ENCODE measurements at regions not wholly inside any gene's neighbourhood (a gene's known extent, or its start where the extent isn't known, plus 50 kb on each side); places are given as distances from the start of the nearest gene placed in this dataset.

GRCh38 chr2:172340394-172340793, 87.0 kb upstream of the ITGA6 start:
- Histone ChIP-seq H3K36me3 (ENCODE audit: low read depth) (no peaks in the 10 kb centered on the region), H4K20me1 (ENCODE audit: insufficient read depth) (no peaks in the 10 kb centered on the region), H3K4me2 (ENCODE audit: unreplicated experiment) (peak overlapping the region; percentile 64), H3K27ac (no peak overlapping the region), H2AFZ (peak overlapping the region; percentile 75), H3K9ac (no peak overlapping the region), H3K9me3 (ENCODE audit: low read depth) (no peaks in the 10 kb centered on the region), H3F3A (ENCODE audit: insufficient read depth) (no peaks in the 10 kb centered on the region), H3K4me1 (ENCODE audit: insufficient read depth) (peaks cover 19% of the 10 kb centered on the region; the same call in 1 of the 2 replicates), H3K9me2 (ENCODE audit: insufficient read depth) (no peaks in the 10 kb centered on the region), H3K4me3 (peak overlapping the region; percentile 26), H3K27me3 (replicated peaks; ENCODE audit: insufficient read depth) (no peaks in the 10 kb centered on the region), H3K79me2 (ENCODE audit: insufficient read depth) (no peaks in the 10 kb centered on the region)
- no peak for TF ChIP-seq EZH2 (IDR thresholded peaks at IDR 0.05; ENCODE audit: insufficient read depth, poor library complexity, severe bottlenecking)
- TF ChIP-seq EZH2phosphoT487 (IDR thresholded peaks at IDR 0.05; ENCODE audit: insufficient read depth, low read depth): no peak
- no peak for DNase-seq
- in situ Hi-C loops (cut with MboI): no loop called here
- 83 to 88% methylated on average over 4 of the region's 4 CpGs for WGBS, 2 experiments (ENCODE audit: low coverage in 1 of 2, low lambda C conversion rate in 2 of 2, missing lambda C conversion rate in 2 of 2)

GRCh38 chr2:172342078-172342477, 85.3 kb upstream of the ITGA6 start:
- DNase-seq: no peak
- TF ChIP-seq EZH2phosphoT487 (IDR thresholded peaks at IDR 0.05; ENCODE audit: insufficient read depth, low read depth) (no peak), EZH2 (IDR thresholded peaks at IDR 0.05; ENCODE audit: insufficient read depth, poor library complexity, severe bottlenecking) (no peak)
- Histone ChIP-seq H4K20me1 (ENCODE audit: insufficient read depth) (no peaks in the 10 kb centered on the region), H3K4me1 (ENCODE audit: insufficient read depth) (peaks cover 14% of the 10 kb centered on the region; the same call in 1 of the 2 replicates), H3K9ac (no peak overlapping the region), H3K27ac (no peak overlapping the region), H3K27me3 (replicated peaks; ENCODE audit: insufficient read depth) (no peaks in the 10 kb centered on the region), H3K9me3 (ENCODE audit: low read depth) (no peaks in the 10 kb centered on the region), H3K79me2 (ENCODE audit: insufficient read depth) (no peaks in the 10 kb centered on the region), H3F3A (ENCODE audit: insufficient read depth) (peaks cover 8% of the 10 kb centered on the region), H3K4me3 (no peak overlapping the region), H3K4me2 (ENCODE audit: unreplicated experiment) (no peak overlapping the region), H2AFZ (no peak overlapping the region), H3K36me3 (ENCODE audit: low read depth) (no peaks in the 10 kb centered on the region), H3K9me2 (ENCODE audit: insufficient read depth) (no peaks in the 10 kb centered on the region)
- 40 to 49% methylated on average over 3 of the region's 3 CpGs for WGBS, 2 experiments (ENCODE audit: low coverage in 1 of 2, low lambda C conversion rate in 2 of 2, missing lambda C conversion rate in 2 of 2)
- in situ Hi-C loops (cut with MboI): no loop called here

- WGBS, 2 experiments (ENCODE audit: low coverage in 1 of 2, low lambda C conversion rate in 2 of 2, missing lambda C conversion rate in 2 of 2): 57 to 62% methylated on average over 3 of the region's 3 CpGs
- in situ Hi-C loops (cut with MboI): no loop called here
Observed at GRCh38 chr2:172342611-172343010, 84.8 kb upstream of the ITGA6 start.

GRCh38 chr2:172344159-172344558, 83.2 kb upstream of the ITGA6 start:
- H3K9ac ChIP-seq: no peak overlapping the region
- no peaks in the 10 kb centered on the region for H3K36me3 ChIP-seq (ENCODE audit: low read depth)
- WGBS, 2 experiments (ENCODE audit: low coverage in 1 of 2, low lambda C conversion rate in 2 of 2, missing lambda C conversion rate in 2 of 2): 29 to 46% methylated on average over 2 of the region's 2 CpGs
- H3F3A ChIP-seq (ENCODE audit: insufficient read depth): peaks cover 8% of the 10 kb centered on the region
- no peaks in the 10 kb centered on the region for H3K9me3 ChIP-seq (ENCODE audit: low read depth)
- no peak for TF ChIP-seq EZH2 (IDR thresholded peaks at IDR 0.05; ENCODE audit: insufficient read depth, poor library complexity, severe bottlenecking)
- TF ChIP-seq EZH2phosphoT487 (IDR thresholded peaks at IDR 0.05; ENCODE audit: insufficient read depth, low read depth): no peak
- no peak overlapping the region for H3K4me3 ChIP-seq
- no peak overlapping the region for H3K4me2 ChIP-seq (ENCODE audit: unreplicated experiment)
- DNase-seq: no peak
- H3K27ac ChIP-seq: no peak overlapping the region
- no peak overlapping the region for H2AFZ ChIP-seq
- no peaks in the 10 kb centered on the region for H3K79me2 ChIP-seq (ENCODE audit: insufficient read depth)
- no peaks in the 10 kb centered on the region for H3K9me2 ChIP-seq (ENCODE audit: insufficient read depth)
- H3K4me1 ChIP-seq (ENCODE audit: insufficient read depth): peaks cover 14% of the 10 kb centered on the region; the same call in 1 of the 2 replicates
- no peaks in the 10 kb centered on the region for H3K27me3 ChIP-seq (replicated peaks; ENCODE audit: insufficient read depth)
- in situ Hi-C loops (cut with MboI): no loop called here
- H4K20me1 ChIP-seq (ENCODE audit: insufficient read depth): no peaks in the 10 kb centered on the region

More at GRCh38 chr2:172342611-172343010, 84.8 kb upstream of the ITGA6 start:
- H3K79me2 ChIP-seq (ENCODE audit: insufficient read depth): no peaks in the 10 kb centered on the region
- no peak for DNase-seq
- no peaks in the 10 kb centered on the region for H4K20me1 ChIP-seq (ENCODE audit: insufficient read depth)
- H3F3A ChIP-seq (ENCODE audit: insufficient read depth): peaks cover 8% of the 10 kb centered on the region
- H3K4me3 ChIP-seq: no peak overlapping the region
- H2AFZ ChIP-seq: no peak overlapping the region
- H3K9me2 ChIP-seq (ENCODE audit: insufficient read depth): no peaks in the 10 kb centered on the region
- H3K4me2 ChIP-seq (ENCODE audit: unreplicated experiment): no peak overlapping the region
- no peaks in the 10 kb centered on the region for H3K27me3 ChIP-seq (replicated peaks; ENCODE audit: insufficient read depth)
- no peaks in the 10 kb centered on the region for H3K9me3 ChIP-seq (ENCODE audit: low read depth)
- no peaks in the 10 kb centered on the region for H3K36me3 ChIP-seq (ENCODE audit: low read depth)
- TF ChIP-seq EZH2phosphoT487 (IDR thresholded peaks at IDR 0.05; ENCODE audit: insufficient read depth, low read depth) (no peak), EZH2 (IDR thresholded peaks at IDR 0.05; ENCODE audit: insufficient read depth, poor library complexity, severe bottlenecking) (no peak)
- H3K27ac ChIP-seq: no peak overlapping the region
- peaks cover 14% of the 10 kb centered on the region; the same call in 1 of the 2 replicates for H3K4me1 ChIP-seq (ENCODE audit: insufficient read depth)
- H3K9ac ChIP-seq: no peak overlapping the region

All from GM23248 (cell line).